ENCODE measurements at regions not wholly inside any gene's neighbourhood (a gene's known extent, or its start where the extent isn't known, plus 50 kb on each side); places are given as distances from the start of the nearest gene placed in this dataset.

- TF ChIP-seq CTCF (IDR thresholded peaks at IDR 0.05; ENCODE audit: insufficient read depth, low read length, poor library complexity, severe bottlenecking), result no peak
- no peak for TF ChIP-seq EZH2phosphoT487 (conservative IDR thresholded peaks at IDR 0.05; ENCODE audit: low read length)
Observed at GRCh38 chr6:101266063-101266462, 127.4 kb upstream of the GRIK2 start.

Measured in SU-DHL-6 (cell line).